Renal pelvis (tissue), 1 donor: ENCODE measurements at regions not wholly inside any gene's neighbourhood (a gene's known extent, or its start where the extent isn't known, plus 50 kb on each side); places are given as distances from the start of the nearest gene placed in this dataset.

ENCODE experiments used
- DNase-seq: peaks from one replicate; pipeline ENCODE4 v3.0.0-alpha.2; 2013

- no peak for DNase-seq
Measured at GRCh38 chr5:56588131-56588487, 227.2 kb upstream of the MAP3K1 start.

GRCh38 chr5:56587381-56588130, 227.8 kb upstream of the MAP3K1 start:
- DNase-seq: no peak

GRCh38 chr5:56585999-56586691, 229.2 kb upstream of the MAP3K1 start:
- peak; percentile 76 for DNase-seq

GRCh38 chr5:56585461-56585860, 229.9 kb upstream of the MAP3K1 start:
- no peak for DNase-seq

- no peak for DNase-seq
Measured at GRCh38 chr5:56581426-56581825, 233.9 kb upstream of the MAP3K1 start.

- no peak for DNase-seq
Measured at GRCh38 chr5:56580864-56581263, 234.5 kb upstream of the MAP3K1 start.

- no peak for DNase-seq
Measured at GRCh38 chr5:56575821-56576220, 239.5 kb upstream of the MAP3K1 start.

GRCh38 chr5:56574778-56575177, 240.6 kb upstream of the MAP3K1 start:
- no peak for DNase-seq

- no peak for DNase-seq
Measured at GRCh38 chr5:56569566-56569965, 245.8 kb upstream of the MAP3K1 start.

GRCh38 chr5:56569076-56569475, 246.3 kb upstream of the MAP3K1 start:
- DNase-seq: no peak

- no peak for DNase-seq
Measured at GRCh38 chr5:56567278-56567677, 248.1 kb upstream of the MAP3K1 start.

GRCh38 chr5:56566374-56567249, 248.7 kb upstream of the MAP3K1 start:
- no peak for DNase-seq

GRCh38 chr5:56565644-56566043, 249.7 kb upstream of the MAP3K1 start:
- no peak for DNase-seq

- DNase-seq: no peak
Measured at GRCh38 chr5:56565283-56565615, 250.1 kb upstream of the MAP3K1 start.

- DNase-seq: no peak
Measured at GRCh38 chr5:56564541-56565282, 250.6 kb upstream of the MAP3K1 start.

- no peak for DNase-seq
Measured at GRCh38 chr5:56561455-56561854, 253.9 kb upstream of the MAP3K1 start.

- DNase-seq: no peak
Measured at GRCh38 chr5:56558131-56558745, 257.1 kb upstream of the MAP3K1 start.

- DNase-seq: no peak
Measured at GRCh38 chr5:56557198-56557597, 258.2 kb upstream of the MAP3K1 start.

GRCh38 chr5:56552612-56553268, 262.6 kb upstream of the MAP3K1 start:
- DNase-seq: no peak

- DNase-seq: no peak
Measured at GRCh38 chr5:56550227-56550626, 265.1 kb upstream of the MAP3K1 start.
